Keratinocyte (primary cell): ENCODE measurements at regions not wholly inside any gene's neighbourhood (a gene's known extent, or its start where the extent isn't known, plus 50 kb on each side); places are given as distances from the start of the nearest gene placed in this dataset.

ENCODE experiments used
- DNase-seq: peaks from one replicate; pipeline ENCODE4 v3.0.0-alpha.2; 2011; ENCODE audit warnings: low read depth, missing footprints, low spot score
- FAIRE-seq: peaks from 2 replicates; lab custom pipeline; 2011; peaks lifted over from hg19 to GRCh38; lab: Jason Lieb, UNC
- H2AFZ ChIP-seq: 2 replicates; pipeline ENCODE4 v1.6.0; 2012; ENCODE audit warnings: low read length, control low read depth, inconsistent platforms; ENCODE audit not compliant: control insufficient read depth
- H3K27ac ChIP-seq: 2 replicates; pipeline ENCODE4 v1.5.1; 2011; ENCODE audit warnings: low read length; ENCODE audit not compliant: control insufficient read depth, insufficient read depth
- H3K27me3 ChIP-seq: 3 replicates; pipeline ENCODE4 v1.6.0; 2011; ENCODE audit warnings: low read length; ENCODE audit not compliant: control insufficient read depth, insufficient read depth; ENCODE audit errors: extremely low read depth
- H3K36me3 ChIP-seq, 2 experiments: 2 replicates in 1 of 2; 3 replicates in 1 of 2; pipeline ENCODE4 v1.5.1; 2011; ENCODE audit warnings: low read length in 2 of 2, mild to moderate bottlenecking in 1 of 2; ENCODE audit not compliant: control insufficient read depth in 2 of 2, insufficient read depth in 2 of 2; ENCODE audit errors: extremely low read depth in 1 of 2
- H3K4me1 ChIP-seq: 3 replicates; pipeline ENCODE4 v1.5.1; 2011; ENCODE audit warnings: low read length; ENCODE audit not compliant: control insufficient read depth, insufficient read depth; ENCODE audit errors: extremely low read depth
- H3K4me2 ChIP-seq: 3 replicates; pipeline ENCODE4 v1.6.0; 2011; ENCODE audit warnings: low read depth, low read length; ENCODE audit not compliant: control insufficient read depth, insufficient read depth; ENCODE audit errors: extremely low read depth
- H3K4me3 ChIP-seq, 3 experiments: fragments of 200-600 bp in 1 of 3; sonication (generic) in 1 of 3; 2 replicates in 2 of 3; 3 replicates in 1 of 3; pipeline ENCODE4 v1.5.1; 2011 to 2016; ENCODE audit warnings: low read length in 3 of 3, mild to moderate bottlenecking in 3 of 3, control low read depth in 2 of 3, inconsistent platforms in 1 of 3, low read depth in 1 of 3, mixed read lengths in 1 of 3, mixed run types in 1 of 3, moderate library complexity in 1 of 3; ENCODE audit not compliant: control insufficient read depth in 2 of 3, insufficient read depth in 2 of 3; ENCODE audit errors: extremely low read depth in 1 of 3
- H3K79me2 ChIP-seq: 2 replicates; pipeline ENCODE4 v1.6.0; 2012; ENCODE audit warnings: low read length; ENCODE audit not compliant: control insufficient read depth, insufficient read depth
- H3K9ac ChIP-seq: 3 replicates; pipeline ENCODE4 v1.6.0; 2011; ENCODE audit warnings: low read length; ENCODE audit not compliant: control insufficient read depth, insufficient read depth; ENCODE audit errors: extremely low read depth
- H3K9me1 ChIP-seq: 3 replicates; pipeline ENCODE4 v1.6.0; 2011; ENCODE audit warnings: low read length; ENCODE audit not compliant: control insufficient read depth, insufficient read depth; ENCODE audit errors: extremely low read depth
- H3K9me3 ChIP-seq: 2 replicates; pipeline ENCODE4 v1.5.1; 2012; ENCODE audit warnings: low read depth, low read length; ENCODE audit not compliant: control insufficient read depth
- H4K20me1 ChIP-seq: 3 replicates; pipeline ENCODE4 v1.6.0; 2011; ENCODE audit warnings: low read length; ENCODE audit not compliant: control insufficient read depth, insufficient read depth; ENCODE audit errors: extremely low read depth
- CTCF ChIP-seq, 3 experiments: IDR thresholded peaks in 1 of 3; conservative IDR thresholded peaks in 1 of 3; optimal IDR thresholded peaks in 1 of 3; 2 replicates in 2 of 3; 3 replicates in 1 of 3; pipeline versions ENCODE3 to v1.5.1; 2011; ENCODE audit warnings: low read length in 3 of 3, mild to moderate bottlenecking in 3 of 3, moderate library complexity in 2 of 3, control low read depth in 1 of 3, inconsistent platforms in 1 of 3; ENCODE audit not compliant: insufficient read depth in 2 of 3; ENCODE audit errors: extremely low read depth in 1 of 3
- EZH2 ChIP-seq: IDR thresholded peaks from one replicate; pipeline ENCODE4 v1.6.1; 2012; ENCODE audit warnings: inconsistent platforms, mild to moderate bottlenecking, low read length, moderate library complexity
- dilution Hi-C: fragments of 300-500 bp; cut with MboI; formaldehyde crosslinking; loops from one replicate; pipeline ENCODE4 v1.7.0; 2020; ENCODE audit warnings: low sequenced_read_pairs; ENCODE audit not compliant: extremely low pct_ligation_motif_present

GRCh38 chrX:10981506-10981905 is 129.6 kb upstream of the HCCS start:
- Histone ChIP-seq H3K4me2 (no peak overlapping the region), H3K36me3 (no peaks in the 10 kb centered on the region), H3K27ac (no peak overlapping the region), H3K9me1 (no peaks in the 10 kb centered on the region), H3K27me3 (no peaks in the 10 kb centered on the region), H3K79me2 (no peaks in the 10 kb centered on the region), H3K9me3 (no peaks in the 10 kb centered on the region), H3K4me3 (no peak overlapping the region), H2AFZ (no peak overlapping the region), H3K9ac (no peak overlapping the region), H3K4me1 (no peaks in the 10 kb centered on the region), H4K20me1 (no peaks in the 10 kb centered on the region)
- FAIRE-seq, result no peak
- no peak for TF ChIP-seq CTCF (optimal IDR thresholded peaks at IDR 0.05 in 1 of 3, IDR thresholded peaks at IDR 0.05 in 1 of 3, conservative IDR thresholded peaks at IDR 0.05 in 1 of 3; ENCODE audit: extremely low read depth in 1 of 3, insufficient read depth in 2 of 3, low read length in 3 of 3)
- no peak for TF ChIP-seq EZH2
- dilution Hi-C loops, result no loop called here
- no peak for DNase-seq

- Histone ChIP-seq H3K79me2 (no peaks in the 10 kb centered on the region), H3K9me1 (no peaks in the 10 kb centered on the region), H3K27ac (no peak overlapping the region), H3K9me3 (no peaks in the 10 kb centered on the region), H3K27me3 (no peaks in the 10 kb centered on the region), H3K4me1 (no peaks in the 10 kb centered on the region), H3K9ac (no peak overlapping the region), H4K20me1 (no peaks in the 10 kb centered on the region), H3K4me3 (no peak overlapping the region), H3K36me3 (no peaks in the 10 kb centered on the region), H3K4me2 (no peak overlapping the region), H2AFZ (no peak overlapping the region)
- no peak for TF ChIP-seq CTCF (optimal IDR thresholded peaks at IDR 0.05 in 1 of 3, IDR thresholded peaks at IDR 0.05 in 1 of 3, conservative IDR thresholded peaks at IDR 0.05 in 1 of 3; ENCODE audit: extremely low read depth in 1 of 3, insufficient read depth in 2 of 3, low read length in 3 of 3)
- TF ChIP-seq EZH2, result no peak
- FAIRE-seq (no peak), DNase-seq (no peak)
- dilution Hi-C loops, result no loop called here
Measured at GRCh38 chrX:10983526-10983925, 127.6 kb upstream of the HCCS start.
